GM10266 (cell line): ENCODE measurements at regions not wholly inside any gene's neighbourhood (a gene's known extent, or its start where the extent isn't known, plus 50 kb on each side); places are given as distances from the start of the nearest gene placed in this dataset.

ENCODE experiments used
- DNase-seq: peaks from one replicate; pipeline ENCODE4 v3.0.0; 2012; ENCODE audit errors: extremely low spot score
- TF ChIP-seq, protein P1 (sequence below): IDR thresholded peaks from 2 replicates; pipeline ENCODE4 v1.5.1; 2012; ENCODE audit warnings: mild to moderate bottlenecking, low read depth; ENCODE audit not compliant: control insufficient read depth, insufficient read depth; ENCODE audit errors: missing control alignments

DNA sequence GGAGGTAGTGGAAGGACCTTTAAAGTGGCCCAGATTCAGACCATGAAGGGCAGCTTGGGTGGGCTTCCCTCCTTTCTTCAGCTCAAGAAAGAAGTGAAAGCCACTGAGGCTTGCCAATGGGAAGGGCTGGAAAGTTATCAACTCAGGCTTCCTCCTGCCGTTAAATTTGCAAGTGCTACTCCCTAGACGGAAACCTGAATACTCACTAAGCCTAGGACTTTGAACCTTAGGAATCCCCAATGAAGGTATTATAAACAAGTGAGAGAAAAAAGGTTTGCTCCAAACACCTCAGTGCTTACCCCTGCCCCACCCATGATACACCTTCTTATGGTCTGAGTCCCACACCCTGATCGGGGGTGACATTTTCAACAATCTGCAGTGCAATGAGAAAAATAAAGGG is 396.4 kb downstream of the SHQ1 start:
- DNase-seq = no peak

DNA sequence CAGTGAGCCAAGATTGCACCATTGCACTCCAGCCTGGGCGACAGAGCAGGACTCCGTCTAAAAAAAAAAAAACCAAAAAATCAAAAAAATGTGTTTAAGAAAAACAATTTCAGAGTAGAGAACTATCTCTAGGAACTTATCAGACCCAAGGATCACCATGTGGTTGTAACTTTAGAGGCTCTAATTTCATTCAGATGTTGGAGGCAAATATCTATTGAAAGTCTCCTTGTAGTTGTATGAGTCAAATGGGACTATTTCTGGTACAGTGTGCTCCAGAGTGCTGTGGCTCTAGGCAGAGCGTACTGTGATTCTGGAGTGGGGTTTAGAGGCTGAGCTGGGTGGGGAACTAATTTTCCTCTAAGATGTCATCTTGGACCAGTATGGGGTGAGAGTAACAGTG is 398.7 kb downstream of the SHQ1 start:
- no peak for DNase-seq
- TF ChIP-seq, protein P1, sequence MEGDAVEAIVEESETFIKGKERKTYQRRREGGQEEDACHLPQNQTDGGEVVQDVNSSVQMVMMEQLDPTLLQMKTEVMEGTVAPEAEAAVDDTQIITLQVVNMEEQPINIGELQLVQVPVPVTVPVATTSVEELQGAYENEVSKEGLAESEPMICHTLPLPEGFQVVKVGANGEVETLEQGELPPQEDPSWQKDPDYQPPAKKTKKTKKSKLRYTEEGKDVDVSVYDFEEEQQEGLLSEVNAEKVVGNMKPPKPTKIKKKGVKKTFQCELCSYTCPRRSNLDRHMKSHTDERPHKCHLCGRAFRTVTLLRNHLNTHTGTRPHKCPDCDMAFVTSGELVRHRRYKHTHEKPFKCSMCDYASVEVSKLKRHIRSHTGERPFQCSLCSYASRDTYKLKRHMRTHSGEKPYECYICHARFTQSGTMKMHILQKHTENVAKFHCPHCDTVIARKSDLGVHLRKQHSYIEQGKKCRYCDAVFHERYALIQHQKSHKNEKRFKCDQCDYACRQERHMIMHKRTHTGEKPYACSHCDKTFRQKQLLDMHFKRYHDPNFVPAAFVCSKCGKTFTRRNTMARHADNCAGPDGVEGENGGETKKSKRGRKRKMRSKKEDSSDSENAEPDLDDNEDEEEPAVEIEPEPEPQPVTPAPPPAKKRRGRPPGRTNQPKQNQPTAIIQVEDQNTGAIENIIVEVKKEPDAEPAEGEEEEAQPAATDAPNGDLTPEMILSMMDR = no peak

More for the DNA sequence above, 396.4 kb downstream of the SHQ1 start:
- TF ChIP-seq, protein P1 = no peak

DNA sequence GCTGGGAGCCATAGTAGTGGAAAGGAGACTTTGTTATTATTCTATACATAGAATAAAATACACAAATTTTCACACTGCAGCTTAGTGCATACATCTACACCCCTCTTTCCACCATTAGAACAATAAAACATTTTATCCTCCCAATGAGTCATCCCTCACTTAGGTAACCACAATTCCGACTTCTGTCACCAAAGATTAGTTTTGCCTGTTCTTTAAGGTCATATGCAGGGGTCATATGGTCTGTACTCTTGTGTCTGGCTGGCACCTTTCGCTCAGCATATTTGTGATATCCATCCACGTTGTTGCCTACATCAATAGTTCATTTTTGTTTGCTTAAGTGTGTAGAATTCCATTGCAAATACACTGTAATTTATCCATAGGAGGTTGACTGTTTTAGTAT is 399.4 kb downstream of the SHQ1 start:
- TF ChIP-seq, protein P1 = no peak
- no peak for DNase-seq

DNA sequence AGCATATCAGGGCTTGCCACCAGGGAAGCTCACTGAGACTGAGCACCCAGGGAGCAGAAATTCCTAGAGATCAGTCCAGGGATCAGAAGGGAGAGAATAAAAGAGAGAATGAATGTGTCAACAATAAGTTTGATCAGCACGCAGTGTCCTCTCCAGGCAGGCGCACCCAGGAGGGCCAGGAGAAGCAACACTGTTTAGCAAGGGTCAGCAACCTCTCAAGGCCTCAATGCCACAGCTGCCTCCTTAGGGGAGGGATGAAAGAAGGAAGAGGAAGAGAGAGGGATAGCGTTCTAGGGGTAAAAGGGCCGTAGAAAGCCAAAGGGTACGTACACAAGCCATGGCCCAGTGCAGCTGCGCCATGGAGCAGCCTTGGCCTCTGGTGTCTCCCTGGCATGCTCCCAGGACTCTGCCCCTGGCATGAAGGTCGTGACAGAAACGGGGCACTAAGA is 399.8 kb downstream of the SHQ1 start:
- TF ChIP-seq, protein P1 = no peak
- no peak for DNase-seq

DNA sequence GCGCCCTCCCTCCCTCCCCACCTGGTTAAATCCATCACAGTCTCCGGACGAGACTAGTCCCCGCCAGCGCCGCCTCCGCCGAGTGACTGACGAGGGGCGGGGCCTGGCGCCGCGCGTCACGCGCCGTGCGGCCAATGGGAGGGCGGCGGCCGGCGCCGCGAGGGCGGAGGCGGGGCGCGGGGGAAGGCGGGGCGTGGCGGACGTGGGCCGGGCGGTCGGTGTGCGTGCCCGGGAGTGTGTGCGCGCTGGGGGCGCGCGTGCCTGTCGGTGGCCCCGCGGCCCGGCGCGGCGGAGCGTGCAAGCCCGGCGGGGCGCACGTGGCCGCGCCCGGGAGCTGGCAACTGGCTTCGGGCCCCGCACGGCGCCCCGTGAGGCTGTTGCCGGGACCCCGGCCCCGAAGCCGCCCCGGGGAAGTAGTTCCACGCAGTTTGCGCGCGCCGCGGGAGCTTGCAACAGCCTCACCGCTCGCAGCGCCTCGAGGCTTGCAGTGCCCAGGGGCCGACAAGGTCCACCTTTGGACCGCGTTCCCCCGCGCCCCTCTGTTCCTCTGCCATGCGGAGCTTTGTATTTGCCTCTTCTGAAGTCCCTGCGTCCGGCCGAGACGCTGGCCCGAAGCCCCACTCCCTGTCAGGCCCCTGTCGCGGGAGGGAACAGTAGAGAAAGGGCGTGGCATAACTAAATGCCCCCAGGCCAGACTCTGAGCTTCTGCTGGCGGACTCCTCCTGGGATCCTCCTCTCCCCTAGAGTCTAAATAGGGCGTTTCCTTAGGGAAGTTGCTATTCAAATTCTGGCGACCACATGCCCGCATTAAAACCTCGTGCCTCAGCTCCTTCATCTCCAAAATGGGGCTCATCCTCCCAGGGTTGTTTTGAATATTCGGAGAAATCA is 400.9 kb downstream of the SHQ1 start:
- peak; percentile 98 for DNase-seq
- TF ChIP-seq, protein P1 = no peak

DNA sequence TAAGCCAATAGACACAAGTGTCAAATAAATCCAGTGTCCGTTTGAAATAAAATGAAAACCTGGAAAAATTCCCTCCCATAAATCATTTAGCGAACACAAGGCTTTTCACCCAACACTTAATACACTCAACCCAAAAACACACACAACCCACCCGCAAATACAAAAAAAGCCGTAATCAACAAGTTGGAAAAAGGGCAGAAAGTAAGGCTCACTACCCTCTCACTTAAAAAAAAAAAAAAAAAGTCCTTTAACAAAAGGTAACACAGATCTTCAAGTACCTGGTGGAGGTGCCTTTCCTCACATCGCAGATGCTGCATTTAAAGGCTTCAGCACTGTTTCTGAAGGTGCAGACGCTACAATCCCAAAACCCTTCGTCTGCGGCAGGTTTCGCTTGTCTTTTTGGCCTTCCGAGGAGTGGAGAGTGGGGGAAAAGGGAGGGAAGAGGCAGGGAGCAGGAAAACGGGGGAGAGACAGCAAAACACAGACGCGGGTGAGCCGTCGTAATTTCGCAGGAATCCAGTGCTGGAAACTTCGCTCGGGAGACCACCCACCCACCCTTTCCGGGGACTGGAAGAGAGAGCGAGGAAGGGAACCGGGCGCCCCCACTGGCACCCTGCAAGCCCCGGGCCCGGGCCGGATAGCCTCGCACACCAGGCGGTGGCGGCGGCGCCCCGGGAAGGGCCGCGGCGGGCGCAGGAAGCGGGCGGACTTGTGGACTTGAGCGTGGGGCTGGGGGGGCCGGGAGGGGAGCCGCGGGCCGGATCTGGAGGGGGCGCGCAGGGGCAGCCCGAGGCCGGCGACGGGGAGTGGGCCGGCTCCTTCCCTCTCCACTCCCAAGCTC is 401.8 kb downstream of the SHQ1 start, which contains the start of gene RYBP:
Gene RYBP (minus strand): TSS at position 404 of the 841 bp plus-strand sequence.
- TF ChIP-seq, protein P1 = peak; percentile 12
- DNase-seq = no peak
